ENCODE measurements at regions not wholly inside any gene's neighbourhood (a gene's known extent, or its start where the extent isn't known, plus 50 kb on each side); places are given as distances from the start of the nearest gene placed in this dataset.

- no peak for TF ChIP-seq GATA3 (IDR thresholded peaks at IDR 0.05; ENCODE audit: low read depth, low read length)
- no peak for TF ChIP-seq GATA2 (IDR thresholded peaks at IDR 0.05; ENCODE audit: low read depth, low read length)
Observed at GRCh38 chr16:51355195-51355594, 204.1 kb upstream of the SALL1 start.

All from SH-SY5Y (cell line).